OCI-LY1 (cell line): ENCODE measurements at regions not wholly inside any gene's neighbourhood (a gene's known extent, or its start where the extent isn't known, plus 50 kb on each side); places are given as distances from the start of the nearest gene placed in this dataset.

Experiments used
- CTCF ChIP-seq: fragments of 200-600 bp; sonication (generic), shearing (Covaris generic); IDR thresholded peaks from 2 replicates; pipeline ENCODE4 v1.5.1; 2017; ENCODE audit warnings: mild to moderate bottlenecking, antibody characterized with exemption, low read length, moderate library complexity, mixed read lengths
- EZH2 ChIP-seq: fragments of 200-600 bp; sonication (generic), shearing (Covaris generic); IDR thresholded peaks from 2 replicates; pipeline ENCODE4 v1.8.0; 2017; ENCODE audit warnings: borderline replicate concordance, mixed run types, mild to moderate bottlenecking, antibody characterized with exemption, low read length, moderate library complexity, mixed read lengths

DNA sequence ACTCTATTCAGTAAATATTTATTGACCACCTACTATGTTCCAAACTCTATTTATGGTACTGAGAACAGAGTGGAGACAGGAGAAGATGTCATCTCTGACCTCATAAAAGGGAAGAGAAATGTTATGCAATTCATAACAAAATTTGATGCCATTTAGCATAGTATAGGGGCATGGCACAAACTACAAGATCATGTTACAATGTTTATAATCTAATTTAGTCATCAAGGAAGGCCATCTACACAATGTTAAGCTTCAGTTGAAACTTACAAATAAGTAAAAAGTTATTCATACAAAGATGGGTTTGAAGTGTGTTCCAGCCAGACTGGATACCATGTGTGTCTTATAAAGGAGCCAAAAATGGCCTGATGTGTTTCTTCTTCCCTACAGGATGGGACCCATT is 146.8 kb upstream of the CHRM3 start:
- TF ChIP-seq CTCF (no peak), EZH2 (no peak)
